SK-N-SH (cell line): ENCODE measurements at regions not wholly inside any gene's neighbourhood (a gene's known extent, or its start where the extent isn't known, plus 50 kb on each side); places are given as distances from the start of the nearest gene placed in this dataset.

ENCODE experiments used
- CTCF ChIA-PET: fragments of 300-600, 350-600 bp; formaldehyde crosslinking; extraction: SDS; loops from one replicate; lab custom pipeline; 2021; lab: Yijun Ruan, JAX
- POLR2A ChIA-PET: fragments of 350-600 bp; sonication (Branson Sonifier 250); formaldehyde crosslinking; extraction: SDS; loops from one replicate; lab custom pipeline; 2020; ENCODE audit warnings: antibody characterized with exemption, inconsistent platforms; lab: Yijun Ruan, JAX
- DNase-seq: peaks from one replicate; pipeline ENCODE4 v3.0.0; 2012
- H2AFZ ChIP-seq: fragments of 200-600 bp; sonication (generic); 2 replicates; pipeline ENCODE4 v1.8.1; 2016; ENCODE audit warnings: antibody characterized with exemption, mild to moderate bottlenecking, low read depth
- H3F3A ChIP-seq: fragments of 200-600 bp; sonication (generic); replicated peaks from 2 replicates; pipeline ENCODE3; 2016; ENCODE audit warnings: antibody characterized with exemption, mild to moderate bottlenecking; ENCODE audit not compliant: insufficient read depth
- H3K27ac ChIP-seq, 2 experiments: fragments of 200-500 bp in 1 of 2; fragments of 200-600 bp in 1 of 2; sonication (Bioruptor generic) in 1 of 2; sonication (generic), shearing (Covaris generic) in 1 of 2; 2 replicates each; pipeline versions ENCODE4 v1.5.1 to v1.6.1; 2014 to 2016; ENCODE audit warnings: low read depth in 2 of 2, inconsistent platforms in 1 of 2, low read length in 1 of 2, mild to moderate bottlenecking in 1 of 2, mixed read lengths in 1 of 2
- H3K27me3 ChIP-seq: fragments of 200-600 bp; sonication (generic), shearing (Covaris generic); 2 replicates; pipeline ENCODE4 v1.6.1; 2016; ENCODE audit warnings: mixed run types; ENCODE audit not compliant: insufficient read depth
- H3K36me3 ChIP-seq, 2 experiments: fragments of 200-500 bp in 1 of 2; fragments of 200-600 bp in 1 of 2; sonication (Bioruptor generic) in 1 of 2; sonication (generic) in 1 of 2; replicated peaks in 1 of 2; 2 replicates each; pipeline versions ENCODE3 to v1.5.1; 2014 to 2016; ENCODE audit warnings: low read length in 1 of 2, mild to moderate bottlenecking in 1 of 2; ENCODE audit not compliant: insufficient read depth in 2 of 2, control insufficient read depth in 1 of 2
- H3K4me1 ChIP-seq, 2 experiments: fragments of 200-500 bp in 1 of 2; fragments of 200-600 bp in 1 of 2; sonication (Bioruptor generic) in 1 of 2; sonication (generic), shearing (Covaris generic) in 1 of 2; 2 replicates each; pipeline versions ENCODE4 v1.5.1 to v1.6.1; 2014 to 2016; ENCODE audit warnings: low read depth in 1 of 2, low read length in 1 of 2, mixed run types in 1 of 2; ENCODE audit not compliant: insufficient read depth in 2 of 2, control insufficient read depth in 1 of 2
- H3K4me2 ChIP-seq: fragments of 200-600 bp; sonication (generic), shearing (Covaris generic); 2 replicates; pipeline ENCODE4 v1.6.1; 2017; ENCODE audit warnings: mixed run types
- H3K4me3 ChIP-seq, 2 experiments: fragments of 200-500 bp in 1 of 2; fragments of 200-600 bp in 1 of 2; sonication (Bioruptor generic) in 1 of 2; sonication (generic), shearing (Covaris generic) in 1 of 2; 2 replicates each; pipeline versions ENCODE4 v1.5.1 to v1.8.1; 2014 to 2016; ENCODE audit warnings: low read depth in 2 of 2, inconsistent platforms in 1 of 2, low read length in 1 of 2, mild to moderate bottlenecking in 1 of 2, mixed read lengths in 1 of 2, moderate library complexity in 1 of 2
- H3K79me2 ChIP-seq: fragments of 200-600 bp; sonication (generic); 2 replicates; pipeline ENCODE4 v1.8.1; 2017; ENCODE audit warnings: mild to moderate bottlenecking; ENCODE audit not compliant: insufficient read depth
- H3K9ac ChIP-seq: fragments of 200-600 bp; sonication (generic); 2 replicates; pipeline ENCODE4 v1.6.1; 2017; ENCODE audit warnings: mixed run types
- H3K9me2 ChIP-seq: fragments of 200-600 bp; sonication (generic); 2 replicates; pipeline ENCODE4 v1.6.1; 2017; ENCODE audit warnings: mixed run types
- H3K9me3 ChIP-seq: fragments of 200-600 bp; sonication (generic); 2 replicates; pipeline ENCODE4 v1.6.1; 2017; ENCODE audit warnings: mixed run types, mild to moderate bottlenecking, moderate library complexity
- H4K20me1 ChIP-seq: fragments of 200-600 bp; sonication (generic); 2 replicates; pipeline ENCODE4 v1.6.1; 2017; ENCODE audit warnings: mild to moderate bottlenecking, mixed run types; ENCODE audit not compliant: insufficient read depth
- CHD2 ChIP-seq: fragments of 150-350 bp; IDR thresholded peaks from 2 replicates; pipeline ENCODE4 v1.6.1; 2018; ENCODE audit warnings: low read length; ENCODE audit not compliant: partially characterized antibody
- EP300 ChIP-seq, 2 experiments: IDR thresholded peaks; 2 replicates each; pipeline versions ENCODE4 v1.4.0 to v1.6.1; 2012; ENCODE audit warnings: borderline replicate concordance in 1 of 2, low read depth in 1 of 2, low read length in 1 of 2
- EZH2phosphoT487 ChIP-seq: fragments of 200-600 bp; sonication (generic); IDR thresholded peaks from 2 replicates; pipeline ENCODE4 v1.6.1; 2017; ENCODE audit warnings: low read depth, mixed run types, mild to moderate bottlenecking, antibody characterized with exemption, moderate library complexity, borderline replicate concordance
- FOSL2 ChIP-seq: IDR thresholded peaks from 2 replicates; pipeline ENCODE4 v1.4.0; 2012; ENCODE audit warnings: low read depth, mild to moderate bottlenecking, moderate library complexity, borderline replicate concordance
- FOXM1 ChIP-seq: IDR thresholded peaks from 2 replicates; pipeline ENCODE4 v1.4.0; 2012; ENCODE audit warnings: low read depth, mild to moderate bottlenecking
- GABPA ChIP-seq: IDR thresholded peaks from 2 replicates; pipeline ENCODE4 v1.4.0; 2012; ENCODE audit warnings: low read depth, mild to moderate bottlenecking
- GATA2 ChIP-seq: sonication (generic); formaldehyde crosslinking; IDR thresholded peaks from 2 replicates; pipeline ENCODE4 v1.5.0; 2020; ENCODE audit warnings: mild to moderate bottlenecking, missing genetic modification reagents
- JUND ChIP-seq: IDR thresholded peaks from 2 replicates; pipeline ENCODE4 v1.4.0; 2012
- RAD21 ChIP-seq: IDR thresholded peaks from 2 replicates; pipeline ENCODE4 v1.6.1; 2012; ENCODE audit warnings: mild to moderate bottlenecking, low read length
- RCOR1 ChIP-seq: fragments of 150-350 bp; IDR thresholded peaks from 2 replicates; pipeline ENCODE4 v1.6.1; 2017; ENCODE audit warnings: antibody characterized with exemption, low read length
- RXRA ChIP-seq: IDR thresholded peaks from 2 replicates; pipeline ENCODE4 v1.4.0; 2012; ENCODE audit warnings: low read depth, mild to moderate bottlenecking, borderline replicate concordance
- SMC3 ChIP-seq: IDR thresholded peaks from 2 replicates; pipeline ENCODE4 v1.6.1; 2012; ENCODE audit warnings: low read depth, low read length, improper control_type of control experiment
- WGBS: methylation state at CpG from one replicate; pipeline ENCODE4 v1.1.6; 2017; ENCODE audit warnings: low lambda C conversion rate; 5-methylcytosine and 5-hydroxymethylcytosine counted together
- TF ChIP-seq, protein P1 (sequence below): fragments of 150-350 bp; IDR thresholded peaks from 2 replicates; pipeline ENCODE4 v1.6.1; 2017; ENCODE audit warnings: antibody characterized with exemption, low read length, low read depth, borderline replicate concordance
- TF ChIP-seq, protein P2 (sequence below): IDR thresholded peaks from 2 replicates; pipeline ENCODE4 v1.4.0; 2012; ENCODE audit warnings: low read depth, borderline replicate concordance
- TF ChIP-seq, protein P3 (sequence below): IDR thresholded peaks from 2 replicates; pipeline ENCODE4 v1.4.0; 2012; ENCODE audit warnings: low read depth

DNA sequence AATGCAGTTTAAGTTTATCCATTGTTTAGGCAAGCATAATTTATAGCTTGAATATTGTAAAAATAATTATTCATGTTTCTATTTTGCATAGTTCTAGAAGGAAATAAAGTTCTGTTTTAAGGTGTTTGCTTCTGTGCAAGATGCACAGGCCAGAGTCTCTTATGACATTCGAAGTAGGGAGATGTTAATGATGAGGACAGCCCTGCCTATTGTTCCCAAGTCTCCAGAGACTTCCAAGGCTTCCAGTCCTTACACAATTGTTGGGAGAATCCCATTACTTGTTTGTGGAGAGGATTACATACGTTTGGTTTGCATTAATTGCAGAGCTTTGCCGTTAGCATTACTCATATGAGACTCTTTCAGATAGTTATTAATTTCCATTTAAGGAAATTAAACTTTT lies 96.2 kb upstream of the ANK2 start:
- no peak overlapping the region for H3K4me2 ChIP-seq
- CTCF ChIA-PET, result interaction anchor here (2.4 to 2.9 kb wide), 3 partner anchors 9 to 15 kb away, joined by 9 to 17 read pairs (median 13); no protein-coding TSS in a partner anchor
- no peaks in the 10 kb centered on the region for H3F3A ChIP-seq
- POLR2A ChIA-PET, result no interaction called here
- H3K27ac ChIP-seq, result no peak overlapping the region
- no peak for DNase-seq
- H3K4me3 ChIP-seq, result no peak overlapping the region
- no peaks in the 10 kb centered on the region for H3K79me2 ChIP-seq
- H3K9me2 ChIP-seq, result no peaks in the 10 kb centered on the region
- peaks cover 0 to 6% of the 10 kb centered on the region in 2 experiments; a peak in 3 of 4 replicates for H3K4me1 ChIP-seq
- no peaks in the 10 kb centered on the region for H3K36me3 ChIP-seq
- 34% methylated on average over 3 of the region's 3 CpGs for WGBS
- H4K20me1 ChIP-seq, result no peaks in the 10 kb centered on the region
- H3K9ac ChIP-seq, result no peak overlapping the region
- no peak overlapping the region for H2AFZ ChIP-seq
- H3K27me3 ChIP-seq, result no peaks in the 10 kb centered on the region
- H3K9me3 ChIP-seq, result no peaks in the 10 kb centered on the region
- TF ChIP-seq JUND (no peak), EZH2phosphoT487 (no peak), SMC3 (no peak), RCOR1 (no peak), RXRA (no peak), GABPA (no peak), FOSL2 (no peak), FOXM1 (no peak), CHD2 (no peak), RAD21 (no peak), EP300 (IDR thresholded peaks at IDR 0.05; ENCODE audit: borderline replicate concordance in 1 of 2, low read depth in 1 of 2, low read length in 1 of 2) (no peak)
- TF ChIP-seq, protein P1, sequence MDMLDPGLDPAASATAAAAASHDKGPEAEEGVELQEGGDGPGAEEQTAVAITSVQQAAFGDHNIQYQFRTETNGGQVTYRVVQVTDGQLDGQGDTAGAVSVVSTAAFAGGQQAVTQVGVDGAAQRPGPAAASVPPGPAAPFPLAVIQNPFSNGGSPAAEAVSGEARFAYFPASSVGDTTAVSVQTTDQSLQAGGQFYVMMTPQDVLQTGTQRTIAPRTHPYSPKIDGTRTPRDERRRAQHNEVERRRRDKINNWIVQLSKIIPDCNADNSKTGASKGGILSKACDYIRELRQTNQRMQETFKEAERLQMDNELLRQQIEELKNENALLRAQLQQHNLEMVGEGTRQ, result no peak
- TF ChIP-seq, protein P2, sequence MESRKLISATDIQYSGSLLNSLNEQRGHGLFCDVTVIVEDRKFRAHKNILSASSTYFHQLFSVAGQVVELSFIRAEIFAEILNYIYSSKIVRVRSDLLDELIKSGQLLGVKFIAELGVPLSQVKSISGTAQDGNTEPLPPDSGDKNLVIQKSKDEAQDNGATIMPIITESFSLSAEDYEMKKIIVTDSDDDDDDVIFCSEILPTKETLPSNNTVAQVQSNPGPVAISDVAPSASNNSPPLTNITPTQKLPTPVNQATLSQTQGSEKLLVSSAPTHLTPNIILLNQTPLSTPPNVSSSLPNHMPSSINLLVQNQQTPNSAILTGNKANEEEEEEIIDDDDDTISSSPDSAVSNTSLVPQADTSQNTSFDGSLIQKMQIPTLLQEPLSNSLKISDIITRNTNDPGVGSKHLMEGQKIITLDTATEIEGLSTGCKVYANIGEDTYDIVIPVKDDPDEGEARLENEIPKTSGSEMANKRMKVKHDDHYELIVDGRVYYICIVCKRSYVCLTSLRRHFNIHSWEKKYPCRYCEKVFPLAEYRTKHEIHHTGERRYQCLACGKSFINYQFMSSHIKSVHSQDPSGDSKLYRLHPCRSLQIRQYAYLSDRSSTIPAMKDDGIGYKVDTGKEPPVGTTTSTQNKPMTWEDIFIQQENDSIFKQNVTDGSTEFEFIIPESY, result no peak

DNA sequence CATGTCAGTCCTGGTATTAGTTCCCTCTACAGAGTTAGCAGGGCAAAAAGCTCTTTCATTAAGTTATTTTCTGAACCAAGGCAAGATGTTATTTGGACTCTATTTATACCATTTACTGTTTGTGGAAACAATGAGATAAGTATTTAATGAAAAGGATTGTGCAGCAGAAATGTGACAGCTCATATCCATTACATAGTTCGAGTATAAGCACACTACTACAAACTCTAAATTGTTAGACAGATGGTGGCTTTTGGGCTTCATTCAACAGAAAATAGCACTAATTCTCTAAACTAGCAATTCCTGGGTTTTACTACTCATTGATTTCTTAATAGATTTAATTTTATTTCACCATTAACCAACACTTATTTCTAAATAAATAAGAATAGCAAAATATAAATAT lies 95.2 kb upstream of the ANK2 start:
- H3K9me3 ChIP-seq, result no peaks in the 10 kb centered on the region

More for the DNA sequence above, 95.2 kb upstream of the ANK2 start:
- ChIA-PET CTCF (no interaction called here), POLR2A (no interaction called here)
- no peaks in the 10 kb centered on the region; a peak in 1 of 4 replicates for H3K4me1 ChIP-seq
- no peaks in the 10 kb centered on the region for H4K20me1 ChIP-seq
- H3K27ac ChIP-seq, result no peak overlapping the region
- TF ChIP-seq SMC3, result no peak
- TF ChIP-seq, protein P3, sequence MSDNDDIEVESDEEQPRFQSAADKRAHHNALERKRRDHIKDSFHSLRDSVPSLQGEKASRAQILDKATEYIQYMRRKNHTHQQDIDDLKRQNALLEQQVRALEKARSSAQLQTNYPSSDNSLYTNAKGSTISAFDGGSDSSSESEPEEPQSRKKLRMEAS, result no peak
- no peak for TF ChIP-seq GABPA
- TF ChIP-seq FOSL2, result no peak
- TF ChIP-seq GATA2 (CRISPR knock-in tag), result no peak
- H3K4me2 ChIP-seq, result no peak overlapping the region
- H3K9me2 ChIP-seq, result no peaks in the 10 kb centered on the region
- H3K9ac ChIP-seq, result no peak overlapping the region
- H3K27me3 ChIP-seq, result no peaks in the 10 kb centered on the region
- no peaks in the 10 kb centered on the region for H3F3A ChIP-seq
- H2AFZ ChIP-seq, result no peak overlapping the region
- 33% methylated on average over 1 of the region's 1 CpG for WGBS
- H3K36me3 ChIP-seq, result no peaks in the 10 kb centered on the region
- H3K4me3 ChIP-seq, result no peak overlapping the region
- no peak for DNase-seq
- no peaks in the 10 kb centered on the region for H3K79me2 ChIP-seq
